ENCODE measurements at regions not wholly inside any gene's neighbourhood (a gene's known extent, or its start where the extent isn't known, plus 50 kb on each side); places are given as distances from the start of the nearest gene placed in this dataset.
"Not testable (repeated sequence)": the region's sequence is repeated elsewhere in the genome, so short reads cannot be mapped to it uniquely, and the experiment has no call there.

- DNase-seq: no peak
Observed at GRCh38 chrX:39245024-39245423, 443.8 kb downstream of the MID1IP1 start.

GRCh38 chrX:39247536-39247935 is 446.3 kb downstream of the MID1IP1 start:
- no peak for DNase-seq

GRCh38 chrX:39248330-39248729 is 447.1 kb downstream of the MID1IP1 start:
- no peak for DNase-seq

GRCh38 chrX:39249999-39250398 is 448.7 kb downstream of the MID1IP1 start:
- no peak for DNase-seq

GRCh38 chrX:39251995-39252394 is 450.7 kb downstream of the MID1IP1 start:
- no peak for DNase-seq

- DNase-seq: no peak
Observed at GRCh38 chrX:39253551-39253950, 452.3 kb downstream of the MID1IP1 start.

- DNase-seq: no peak
Observed at GRCh38 chrX:39258331-39258730, 457.1 kb downstream of the MID1IP1 start.

- no peak for DNase-seq
Observed at GRCh38 chrX:39260965-39261364, 459.7 kb downstream of the MID1IP1 start.

GRCh38 chrX:39261446-39262147 is 460.3 kb downstream of the MID1IP1 start:
- DNase-seq: no peak

- DNase-seq: no peak
Observed at GRCh38 chrX:39262641-39263040, 461.4 kb downstream of the MID1IP1 start.

GRCh38 chrX:39264023-39264422 is 462.8 kb downstream of the MID1IP1 start:
- DNase-seq: no peak

- no peak for DNase-seq
Observed at GRCh38 chrX:39267176-39267575, 465.9 kb downstream of the MID1IP1 start.

- DNase-seq: no peak
Observed at GRCh38 chrX:39268207-39268606, 466.9 kb downstream of the MID1IP1 start.

- DNase-seq: no peak
Observed at GRCh38 chrX:39275500-39276068, 474.3 kb downstream of the MID1IP1 start.

GRCh38 chrX:39277685-39278390 is 476.6 kb downstream of the MID1IP1 start:
- not testable (repeated sequence) for DNase-seq

- DNase-seq: no peak
Observed at GRCh38 chrX:39283239-39283638, 482.0 kb downstream of the MID1IP1 start.

- DNase-seq: no peak
Observed at GRCh38 chrX:39288592-39288991, 487.3 kb downstream of the MID1IP1 start.

- no peak for DNase-seq
Observed at GRCh38 chrX:39289827-39290226, 488.6 kb downstream of the MID1IP1 start.

GRCh38 chrX:39293203-39293602 is 491.9 kb downstream of the MID1IP1 start:
- no peak for DNase-seq

- DNase-seq: no peak
Observed at GRCh38 chrX:39296472-39296871, 495.2 kb downstream of the MID1IP1 start.

GRCh38 chrX:39298821-39299220 is 497.6 kb downstream of the MID1IP1 start:
- DNase-seq: no peak

- no peak for DNase-seq
Observed at GRCh38 chrX:39299615-39300014, 498.4 kb downstream of the MID1IP1 start.

- DNase-seq: no peak
Observed at GRCh38 chrX:39301036-39301435, 499.8 kb downstream of the MID1IP1 start.

GRCh38 chrX:39302838-39303237 is 501.6 kb downstream of the MID1IP1 start:
- DNase-seq: no peak
